Keratinocyte (primary cell): ENCODE measurements at regions not wholly inside any gene's neighbourhood (a gene's known extent, or its start where the extent isn't known, plus 50 kb on each side); places are given as distances from the start of the nearest gene placed in this dataset.
"Not testable (repeated sequence)": the region's sequence is repeated elsewhere in the genome, so short reads cannot be mapped to it uniquely, and the experiment has no call there.

ENCODE experiments used
- DNase-seq: peaks from one replicate; pipeline ENCODE4 v3.0.0-alpha.2; 2011; ENCODE audit warnings: low read depth, missing footprints, low spot score
- FAIRE-seq: peaks from 2 replicates; lab custom pipeline; 2011; peaks lifted over from hg19 to GRCh38; lab: Jason Lieb, UNC
- H2AFZ ChIP-seq: 2 replicates; pipeline ENCODE4 v1.6.0; 2012; ENCODE audit warnings: low read length, control low read depth, inconsistent platforms; ENCODE audit not compliant: control insufficient read depth
- H3K27ac ChIP-seq: 2 replicates; pipeline ENCODE4 v1.5.1; 2011; ENCODE audit warnings: low read length; ENCODE audit not compliant: control insufficient read depth, insufficient read depth
- H3K27me3 ChIP-seq: 3 replicates; pipeline ENCODE4 v1.6.0; 2011; ENCODE audit warnings: low read length; ENCODE audit not compliant: control insufficient read depth, insufficient read depth; ENCODE audit errors: extremely low read depth
- H3K36me3 ChIP-seq, 2 experiments: 2 replicates in 1 of 2; 3 replicates in 1 of 2; pipeline ENCODE4 v1.5.1; 2011; ENCODE audit warnings: low read length in 2 of 2, mild to moderate bottlenecking in 1 of 2; ENCODE audit not compliant: control insufficient read depth in 2 of 2, insufficient read depth in 2 of 2; ENCODE audit errors: extremely low read depth in 1 of 2
- H3K4me1 ChIP-seq: 3 replicates; pipeline ENCODE4 v1.5.1; 2011; ENCODE audit warnings: low read length; ENCODE audit not compliant: control insufficient read depth, insufficient read depth; ENCODE audit errors: extremely low read depth
- H3K4me2 ChIP-seq: 3 replicates; pipeline ENCODE4 v1.6.0; 2011; ENCODE audit warnings: low read depth, low read length; ENCODE audit not compliant: control insufficient read depth, insufficient read depth; ENCODE audit errors: extremely low read depth
- H3K4me3 ChIP-seq, 3 experiments: fragments of 200-600 bp in 1 of 3; sonication (generic) in 1 of 3; 2 replicates in 2 of 3; 3 replicates in 1 of 3; pipeline ENCODE4 v1.5.1; 2011 to 2016; ENCODE audit warnings: low read length in 3 of 3, mild to moderate bottlenecking in 3 of 3, control low read depth in 2 of 3, inconsistent platforms in 1 of 3, low read depth in 1 of 3, mixed read lengths in 1 of 3, mixed run types in 1 of 3, moderate library complexity in 1 of 3; ENCODE audit not compliant: control insufficient read depth in 2 of 3, insufficient read depth in 2 of 3; ENCODE audit errors: extremely low read depth in 1 of 3
- H3K79me2 ChIP-seq: 2 replicates; pipeline ENCODE4 v1.6.0; 2012; ENCODE audit warnings: low read length; ENCODE audit not compliant: control insufficient read depth, insufficient read depth
- H3K9ac ChIP-seq: 3 replicates; pipeline ENCODE4 v1.6.0; 2011; ENCODE audit warnings: low read length; ENCODE audit not compliant: control insufficient read depth, insufficient read depth; ENCODE audit errors: extremely low read depth
- H3K9me1 ChIP-seq: 3 replicates; pipeline ENCODE4 v1.6.0; 2011; ENCODE audit warnings: low read length; ENCODE audit not compliant: control insufficient read depth, insufficient read depth; ENCODE audit errors: extremely low read depth
- H3K9me3 ChIP-seq: 2 replicates; pipeline ENCODE4 v1.5.1; 2012; ENCODE audit warnings: low read depth, low read length; ENCODE audit not compliant: control insufficient read depth
- H4K20me1 ChIP-seq: 3 replicates; pipeline ENCODE4 v1.6.0; 2011; ENCODE audit warnings: low read length; ENCODE audit not compliant: control insufficient read depth, insufficient read depth; ENCODE audit errors: extremely low read depth
- CTCF ChIP-seq, 3 experiments: IDR thresholded peaks in 1 of 3; conservative IDR thresholded peaks in 1 of 3; optimal IDR thresholded peaks in 1 of 3; 2 replicates in 2 of 3; 3 replicates in 1 of 3; pipeline versions ENCODE3 to v1.5.1; 2011; ENCODE audit warnings: low read length in 3 of 3, mild to moderate bottlenecking in 3 of 3, moderate library complexity in 2 of 3, control low read depth in 1 of 3, inconsistent platforms in 1 of 3; ENCODE audit not compliant: insufficient read depth in 2 of 3; ENCODE audit errors: extremely low read depth in 1 of 3
- EZH2 ChIP-seq: IDR thresholded peaks from one replicate; pipeline ENCODE4 v1.6.1; 2012; ENCODE audit warnings: inconsistent platforms, mild to moderate bottlenecking, low read length, moderate library complexity
- dilution Hi-C: fragments of 300-500 bp; cut with MboI; formaldehyde crosslinking; loops from one replicate; pipeline ENCODE4 v1.7.0; 2020; ENCODE audit warnings: low sequenced_read_pairs; ENCODE audit not compliant: extremely low pct_ligation_motif_present

- TF ChIP-seq EZH2 = no peak
- no peak for TF ChIP-seq CTCF (optimal IDR thresholded peaks at IDR 0.05 in 1 of 3, IDR thresholded peaks at IDR 0.05 in 1 of 3, conservative IDR thresholded peaks at IDR 0.05 in 1 of 3; ENCODE audit: extremely low read depth in 1 of 3, insufficient read depth in 2 of 3, low read length in 3 of 3)
- FAIRE-seq (no peak), DNase-seq (no peak)
- Histone ChIP-seq H3K4me2 (no peak overlapping the region), H4K20me1 (no peaks in the 10 kb centered on the region), H3K9me1 (no peaks in the 10 kb centered on the region), H3K9ac (no peak overlapping the region), H3K4me3 (no peak overlapping the region), H3K9me3 (peaks cover 4% of the 10 kb centered on the region), H3K79me2 (no peaks in the 10 kb centered on the region), H2AFZ (no peak overlapping the region), H3K27ac (no peak overlapping the region), H3K4me1 (no peaks in the 10 kb centered on the region), H3K27me3 (no peaks in the 10 kb centered on the region), H3K36me3 (no peaks in the 10 kb centered on the region)
- dilution Hi-C loops = no loop called here
Measured at GRCh38 chr13:85551012-85551411, 248.2 kb downstream of the SLITRK6 start.

GRCh38 chr13:85549819-85550218, 249.4 kb downstream of the SLITRK6 start:
- DNase-seq (no peak), FAIRE-seq (no peak)
- Histone ChIP-seq H3K4me2 (no peak overlapping the region), H2AFZ (no peak overlapping the region), H3K4me1 (no peaks in the 10 kb centered on the region), H3K79me2 (no peaks in the 10 kb centered on the region), H3K9me1 (no peaks in the 10 kb centered on the region), H3K36me3 (no peaks in the 10 kb centered on the region), H3K9ac (no peak overlapping the region), H3K9me3 (peaks cover 4% of the 10 kb centered on the region), H4K20me1 (no peaks in the 10 kb centered on the region), H3K27me3 (no peaks in the 10 kb centered on the region), H3K4me3 (no peak overlapping the region), H3K27ac (no peak overlapping the region)
- dilution Hi-C loops = no loop called here
- TF ChIP-seq EZH2 (no peak), CTCF (optimal IDR thresholded peaks at IDR 0.05 in 1 of 3, IDR thresholded peaks at IDR 0.05 in 1 of 3, conservative IDR thresholded peaks at IDR 0.05 in 1 of 3; ENCODE audit: extremely low read depth in 1 of 3, insufficient read depth in 2 of 3, low read length in 3 of 3) (no peak)

- DNase-seq, FAIRE-seq, H3K9ac ChIP-seq, H3K36me3 ChIP-seq, H3K9me1 ChIP-seq, H3K27ac ChIP-seq, dilution Hi-C loops, H3K9me3 ChIP-seq, H2AFZ ChIP-seq, H4K20me1 ChIP-seq, H3K4me3 ChIP-seq, H3K27me3 ChIP-seq, H3K4me2 ChIP-seq, H3K79me2 ChIP-seq, H3K4me1 ChIP-seq: not testable (repeated sequence)
Measured at GRCh38 chr13:85548845-85549244, 250.4 kb downstream of the SLITRK6 start.
